K562 (cell line): ENCODE measurements at regions not wholly inside any gene's neighbourhood (a gene's known extent, or its start where the extent isn't known, plus 50 kb on each side); places are given as distances from the start of the nearest gene placed in this dataset.

Experiments used
- ATAC-seq: fragments of 200-7000 bp; cut with Tn5 transposase; 3 replicates; pipeline ENCODE4 v1.9.1; 2020; ENCODE audit warnings: moderate library complexity
- BruUV-seq: library from RNA; stranded (reverse); fragments of 400-500 nt; replicated peaks from 2 replicates; lab custom pipeline; 2021; lab: Mats Ljungman, UMichigan
- CTCF ChIA-PET: fragments of 300-600 bp; formaldehyde crosslinking; extraction: SDS; loops from one replicate; lab custom pipeline; 2021; ENCODE audit warnings: low intra/inter-chr PET ratio; lab: Yijun Ruan, JAX
- POLR2A ChIA-PET: fragments of 300-600, 350-650 bp; sonication (Branson Sonifier 250); formaldehyde crosslinking; extraction: SDS; loops from one replicate; lab custom pipeline; 2021; ENCODE audit warnings: antibody characterized with exemption, inconsistent platforms; lab: Yijun Ruan, JAX
- DNase-seq, 4 experiments: peaks; one replicate each; pipeline versions ENCODE4 v3.0.0 to v3.0.0-alpha.2; 2011 to 2018; ENCODE audit warnings: low spot score in 3 of 4, mixed read lengths in 3 of 4; ENCODE audit errors: extremely low read depth in 1 of 4
- FAIRE-seq: peaks from 2 replicates; lab custom pipeline; 2011; peaks lifted over from hg19 to GRCh38; lab: Jason Lieb, UNC
- H2AFZ ChIP-seq: 2 replicates; pipeline ENCODE4 v1.6.0; 2011; ENCODE audit warnings: low read depth, low read length, control low read depth, inconsistent platforms
- H3K27ac ChIP-seq: fragments of 200-600 bp; 3 replicates; pipeline ENCODE4 v1.8.0; 2011; ENCODE audit warnings: low read depth, mild to moderate bottlenecking, control low read depth, inconsistent platforms, low read length, moderate library complexity, mixed read lengths; ENCODE audit errors: extremely low read depth
- H3K27me3 ChIP-seq, 2 experiments: fragments of 300-600 bp in 1 of 2; 2 replicates in 1 of 2; 3 replicates in 1 of 2; pipeline versions ENCODE4 v1.6.0 to v1.8.0; 2011; ENCODE audit warnings: inconsistent platforms in 2 of 2, low read length in 2 of 2, mild to moderate bottlenecking in 1 of 2, mixed read lengths in 1 of 2, moderate library complexity in 1 of 2; ENCODE audit not compliant: control insufficient read depth in 2 of 2, insufficient read depth in 2 of 2
- H3K36me3 ChIP-seq: fragments of 300-600 bp; 3 replicates; pipeline ENCODE4 v1.8.0; 2011; ENCODE audit warnings: mild to moderate bottlenecking, low read length, inconsistent platforms; ENCODE audit not compliant: control insufficient read depth, insufficient read depth
- H3K4me1 ChIP-seq, 2 experiments: fragments of 200-600 bp in 1 of 2; replicated peaks in 1 of 2; 2 replicates in 1 of 2; 3 replicates in 1 of 2; pipeline versions ENCODE4 v1.5.1 to v1.8.0; 2011; ENCODE audit warnings: inconsistent platforms in 2 of 2, low read length in 2 of 2, mild to moderate bottlenecking in 1 of 2, mixed read lengths in 1 of 2, moderate library complexity in 1 of 2; ENCODE audit not compliant: control insufficient read depth in 2 of 2, insufficient read depth in 2 of 2
- H3K4me2 ChIP-seq: 2 replicates; pipeline ENCODE4 v1.6.1; 2011; ENCODE audit warnings: low read length, control low read depth, inconsistent platforms, mixed read lengths; ENCODE audit not compliant: insufficient read depth
- H3K4me3 ChIP-seq: fragments of 200-600 bp; sonication (generic), shearing (Covaris generic); 2 replicates; pipeline ENCODE4 v1.5.1; 2016; ENCODE audit warnings: control low read depth, inconsistent platforms
- H3K79me2 ChIP-seq: fragments of 200-600 bp; 3 replicates; pipeline ENCODE4 v1.8.0; 2011; ENCODE audit warnings: low read length, inconsistent platforms; ENCODE audit not compliant: control insufficient read depth, insufficient read depth
- H3K9ac ChIP-seq, 2 experiments: 2 replicates each; pipeline versions ENCODE4 v1.6.0 to v1.6.1; 2011; ENCODE audit warnings: low read depth in 2 of 2, low read length in 2 of 2, control low read depth in 1 of 2, inconsistent platforms in 1 of 2, mild to moderate bottlenecking in 1 of 2, mixed read lengths in 1 of 2; ENCODE audit not compliant: insufficient read depth in 1 of 2
- H3K9me1 ChIP-seq: one replicate; pipeline ENCODE4 v1.6.0; 2011; ENCODE audit warnings: inconsistent platforms, mild to moderate bottlenecking, low read length, moderate library complexity; ENCODE audit not compliant: control insufficient read depth, insufficient read depth
- H3K9me3 ChIP-seq: replicated peaks from 2 replicates; pipeline ENCODE4 v1.5.1; 2011; ENCODE audit warnings: low read depth, low read length, inconsistent platforms; ENCODE audit not compliant: control insufficient read depth, insufficient read depth
- H4K20me1 ChIP-seq: replicated peaks from 2 replicates; pipeline ENCODE4 v1.6.1; 2011; ENCODE audit warnings: low read length, inconsistent platforms, mixed read lengths; ENCODE audit not compliant: control insufficient read depth, insufficient read depth
- ADNP ChIP-seq: fragments of 200-800 bp; sonication (Bioruptor generic); IDR thresholded peaks from 2 replicates; pipeline ENCODE4 v1.6.1; 2016; ENCODE audit warnings: missing genetic modification characterization, missing compliant biosample characterization
- DPF2 ChIP-seq: fragments of 450-650 bp; IDR thresholded peaks from 2 replicates; pipeline ENCODE4 v1.6.1; 2016
- ETV1 ChIP-seq: fragments of 450-650 bp; conservative IDR thresholded peaks from 2 replicates; pipeline ENCODE4 v1.6.1; 2016; ENCODE audit warnings: missing genetic modification characterization, control low read depth, low read depth, missing compliant biosample characterization
- GTF2E2 ChIP-seq: fragments of 200-800 bp; sonication (Bioruptor generic); IDR thresholded peaks from 2 replicates; pipeline ENCODE4 v1.6.1; 2016; ENCODE audit warnings: missing genetic modification characterization, missing compliant biosample characterization
- HDAC2 ChIP-seq: fragments of 450-650 bp; IDR thresholded peaks from 2 replicates; pipeline ENCODE4 v1.6.1; 2016; ENCODE audit warnings: mild to moderate bottlenecking
- HNRNPLL ChIP-seq: fragments of 200-400 bp; formaldehyde crosslinking; IDR thresholded peaks from 2 replicates; pipeline ENCODE4 v1.6.1; 2017; ENCODE audit warnings: low read length, low read depth, mild to moderate bottlenecking; ENCODE audit not compliant: poor library complexity, severe bottlenecking
- PRMT5 ChIP-seq: sonication (generic); formaldehyde crosslinking; IDR thresholded peaks from 2 replicates; pipeline ENCODE4 v1.5.0; 2020; ENCODE audit warnings: missing genetic modification reagents
- SMAD2 ChIP-seq: fragments of 150-350 bp; IDR thresholded peaks from 2 replicates; pipeline ENCODE4 v1.6.1; 2014; ENCODE audit warnings: low read depth, mild to moderate bottlenecking, low read length
- SPI1 ChIP-seq: IDR thresholded peaks from 2 replicates; pipeline ENCODE4 v1.6.1; 2011; ENCODE audit warnings: low read depth, low read length, control low read depth, borderline replicate concordance
- SUPT5H ChIP-seq: fragments of 450-650 bp; IDR thresholded peaks from 2 replicates; pipeline ENCODE4 v1.6.1; 2016
- WHSC1 ChIP-seq: IDR thresholded peaks from one replicate; pipeline ENCODE4 v1.6.1; 2012; ENCODE audit warnings: low read length, control low read depth, inconsistent platforms
- ZBTB7A ChIP-seq: IDR thresholded peaks from 2 replicates; pipeline ENCODE4 v1.6.1; 2011; ENCODE audit warnings: low read depth, mild to moderate bottlenecking, low read length, moderate library complexity, borderline replicate concordance; ENCODE audit not compliant: control insufficient read depth
- WGBS: fragments of 100-300 bp; shearing (Covaris generic); methylation state at CpG from one replicate; pipeline ENCODE4 v1.1.6; 2016; ENCODE audit warnings: low coverage, mixed read lengths; ENCODE audit not compliant: insufficient coverage; ENCODE audit errors: missing lambda C conversion rate; 5-methylcytosine and 5-hydroxymethylcytosine counted together
- in situ Hi-C: fragments of 300-500 bp; cut with MboI; formaldehyde crosslinking; loops from 4 replicates; pipeline ENCODE4 v1.15.0; 2018; ENCODE audit warnings: inconsistent platforms, mixed read lengths
- intact Hi-C: fragments of 100-400 bp; cut with micrococcal nuclease; formaldehyde crosslinking; loops from 2 replicates; pipeline ENCODE4 v1.14.2; 2022
- TF ChIP-seq, protein P1 (sequence below): fragments of 450-650 bp; formaldehyde crosslinking; IDR thresholded peaks from 2 replicates; pipeline ENCODE4 v1.4.0; 2020; ENCODE audit warnings: mild to moderate bottlenecking, moderate library complexity
- TF ChIP-seq, protein P2 (sequence below), 3 experiments: fragments of 200-800 bp in 1 of 3; sonication (Bioruptor generic) in 1 of 3; sonication (generic) in 1 of 3; formaldehyde crosslinking in 1 of 3; IDR thresholded peaks; 2 replicates each; pipeline versions ENCODE4 v1.6.1 to v1.8.0; 2016 to 2022; ENCODE audit warnings: mild to moderate bottlenecking in 2 of 3, missing compliant biosample characterization in 2 of 3, missing genetic modification characterization in 2 of 3, missing genetic modification reagents in 1 of 3

GRCh38 chr6:90356012-90356421 lies 59.4 kb upstream of the BACH2 start:
- ChIA-PET POLR2A (interaction anchor here (0.6 to 1.0 kb wide), 2 partner anchors 29 to 72 kb away, joined by 3 to 4 read pairs; no protein-coding TSS in a partner anchor), CTCF (no interaction called here)
- Histone ChIP-seq H3K9me3 (no peaks in the 10 kb centered on the region), H3K79me2 (no peaks in the 10 kb centered on the region), H3K9ac (peak overlapping the region in 1 of 2 experiments; percentile 82; a peak in 1 of 4 replicates), H3K4me1 (peaks cover 4 to 6% of the 10 kb centered on the region in 2 experiments; a peak in 3 of 5 replicates), H3K9me1 (no peaks in the 10 kb centered on the region), H2AFZ (peak overlapping the region; percentile 80), H3K36me3 (no peaks in the 10 kb centered on the region), H3K4me3 (no peak overlapping the region), H3K4me2 (peak overlapping the region; percentile 50), H4K20me1 (no peaks in the 10 kb centered on the region), H3K27ac (no peak overlapping the region; the same call in 2 of the 3 replicates), H3K27me3 (no peaks in the 10 kb centered on the region)
- BruUV-seq: no TSS peak
- intact Hi-C loops: loop anchor here (2.0 kb wide), 1 partner anchor 37 kb away; no protein-coding TSS in a partner anchor
- in situ Hi-C loops: no loop called here
- FAIRE-seq (peak; percentile 73), ATAC-seq (peak; percentile 68), DNase-seq (peak in 2 of 4 experiments; percentile 31 to 33)
- TF ChIP-seq DPF2 (0 out of 2 replicates have a peak, but pooled peaks have one; percentile 13), ZBTB7A (no peak)
- WGBS: 17% methylated on average over 12 of the region's 12 CpGs

GRCh38 chr6:90354961-90355360 lies 58.3 kb upstream of the BACH2 start:
- POLR2A ChIA-PET: no interaction called here
- TF ChIP-seq PRMT5 (no peak), SUPT5H (no peak), WHSC1 (no peak), GTF2E2 (no peak), ETV1 (tag) (no peak), SPI1 (no peak), ADNP (tag) (peak; percentile 92), HDAC2 (peak; percentile 70; the same call in 1 of the 2 replicates), SMAD2 (no peak), HNRNPLL (no peak)
- TF ChIP-seq, protein P1, sequence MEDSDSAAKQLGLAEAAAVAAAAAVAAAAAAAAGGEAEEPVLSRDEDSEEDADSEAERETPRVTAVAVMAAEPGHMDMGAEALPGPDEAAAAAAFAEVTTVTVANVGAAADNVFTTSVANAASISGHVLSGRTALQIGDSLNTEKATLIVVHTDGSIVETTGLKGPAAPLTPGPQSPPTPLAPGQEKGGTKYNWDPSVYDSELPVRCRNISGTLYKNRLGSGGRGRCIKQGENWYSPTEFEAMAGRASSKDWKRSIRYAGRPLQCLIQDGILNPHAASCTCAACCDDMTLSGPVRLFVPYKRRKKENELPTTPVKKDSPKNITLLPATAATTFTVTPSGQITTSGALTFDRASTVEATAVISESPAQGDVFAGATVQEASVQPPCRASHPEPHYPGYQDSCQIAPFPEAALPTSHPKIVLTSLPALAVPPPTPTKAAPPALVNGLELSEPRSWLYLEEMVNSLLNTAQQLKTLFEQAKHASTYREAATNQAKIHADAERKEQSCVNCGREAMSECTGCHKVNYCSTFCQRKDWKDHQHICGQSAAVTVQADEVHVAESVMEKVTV (CRISPR knock-in tag): no peak
- TF ChIP-seq, protein P2, sequence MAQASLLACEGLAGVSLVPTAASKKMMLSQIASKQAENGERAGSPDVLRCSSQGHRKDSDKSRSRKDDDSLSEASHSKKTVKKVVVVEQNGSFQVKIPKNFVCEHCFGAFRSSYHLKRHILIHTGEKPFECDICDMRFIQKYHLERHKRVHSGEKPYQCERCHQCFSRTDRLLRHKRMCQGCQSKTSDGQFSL (CRISPR knock-in tag; IDR thresholded peaks at IDR 0.05): no peak
- TF ChIP-seq, protein P2 (tag; IDR thresholded peaks at IDR 0.05): no peak

More at GRCh38 chr6:90354961-90355360, 58.3 kb upstream of the BACH2 start:
- H3K4me1 ChIP-seq: peaks cover 4 to 6% of the 10 kb centered on the region in 2 experiments; a peak in 3 of 5 replicates
- H3K9me3 ChIP-seq: no peaks in the 10 kb centered on the region; the same call in 1 of the 2 replicates
- H3K4me2 ChIP-seq: no peak overlapping the region
- no peak for ATAC-seq
- H3K79me2 ChIP-seq: no peaks in the 10 kb centered on the region
- H3K9me1 ChIP-seq: no peaks in the 10 kb centered on the region
- intact Hi-C loops (no loop called here), in situ Hi-C loops (no loop called here)
- no peak for DNase-seq
- H3K9ac ChIP-seq: no peak overlapping the region
- H3K27me3 ChIP-seq: no peaks in the 10 kb centered on the region
- no peaks in the 10 kb centered on the region for H4K20me1 ChIP-seq
- H3K36me3 ChIP-seq: no peaks in the 10 kb centered on the region
- CTCF ChIA-PET: no interaction called here
- no peak overlapping the region for H2AFZ ChIP-seq
- no TSS peak for BruUV-seq
- no peak for FAIRE-seq
- no peak overlapping the region for H3K4me3 ChIP-seq
- no peak overlapping the region for H3K27ac ChIP-seq
